CD4-positive, alpha-beta memory T cell (primary cell): ENCODE measurements at regions not wholly inside any gene's neighbourhood (a gene's known extent, or its start where the extent isn't known, plus 50 kb on each side); places are given as distances from the start of the nearest gene placed in this dataset.

Source experiments
- CTCF ChIA-PET: fragments of 350-600 bp; sonication (Branson Sonifier 250); formaldehyde crosslinking; loops from one replicate; lab custom pipeline; 2021; ENCODE audit warnings: inconsistent platforms; ENCODE audit not compliant: partially characterized antibody; lab: Charles Lee
- POLR2A ChIA-PET: fragments of 350-600 bp; sonication (Branson Sonifier 250); formaldehyde crosslinking; loops from one replicate; lab custom pipeline; 2021; ENCODE audit not compliant: partially characterized antibody; lab: Charles Lee
- DNase-seq, 5 donors: peaks; one replicate each; pipeline versions ENCODE4 v3.0.0 to v3.0.0-alpha.2; 2020 to 2022; ENCODE audit warnings: mixed read lengths in 1 of 5
- H3K27ac ChIP-seq: one replicate; pipeline ENCODE4 v1.7.0; 2013; ENCODE audit warnings: low read depth, low read length
- H3K27me3 ChIP-seq: 2 replicates; pipeline ENCODE4 v1.7.0; 2013; ENCODE audit warnings: mild to moderate bottlenecking, low read length, moderate library complexity; ENCODE audit not compliant: insufficient read depth
- H3K36me3 ChIP-seq: 2 replicates; pipeline ENCODE4 v1.7.0; 2013; ENCODE audit warnings: mild to moderate bottlenecking, low read length, moderate library complexity; ENCODE audit not compliant: insufficient read depth
- H3K4me1 ChIP-seq: 2 replicates; pipeline ENCODE4 v1.7.0; 2013; ENCODE audit warnings: mild to moderate bottlenecking, low read length, moderate library complexity; ENCODE audit not compliant: insufficient read depth
- H3K4me3 ChIP-seq, 2 donors: one replicate each; pipeline ENCODE4 v1.7.0; 2013; ENCODE audit warnings: low read length in 2 of 2, mild to moderate bottlenecking in 1 of 2
- H3K9me3 ChIP-seq, 2 donors: one replicate each; pipeline ENCODE4 v1.7.0; 2013; ENCODE audit warnings: low read length in 2 of 2, control low read depth in 1 of 2; ENCODE audit not compliant: control insufficient read depth in 1 of 2
- H3K27ac Mint-ChIP-seq, 7 donors: one replicate each; pipeline ENCODE4 v1.8.0; 2020 to 2021; ENCODE audit warnings: mixed read lengths in 7 of 7, mild to moderate bottlenecking in 6 of 7, inconsistent platforms in 3 of 7, moderate library complexity in 3 of 7
- H3K27me3 Mint-ChIP-seq, 2 donors: one replicate each; pipeline ENCODE4 v1.8.0; 2020 to 2021; ENCODE audit warnings: mixed read lengths in 2 of 2
- H3K36me3 Mint-ChIP-seq, 2 donors: one replicate each; pipeline ENCODE4 v1.8.0; 2020 to 2021; ENCODE audit warnings: mixed read lengths in 2 of 2, inconsistent platforms in 1 of 2, mild to moderate bottlenecking in 1 of 2
- H3K4me1 Mint-ChIP-seq, 4 donors: one replicate each; pipeline ENCODE4 v1.8.0; 2020 to 2021; ENCODE audit warnings: mixed read lengths in 4 of 4, mild to moderate bottlenecking in 1 of 4
- H3K4me3 Mint-ChIP-seq, 8 donors: one replicate each; pipeline ENCODE4 v1.8.0; 2020 to 2021; ENCODE audit warnings: mixed read lengths in 8 of 8, mild to moderate bottlenecking in 7 of 8, moderate library complexity in 6 of 8, inconsistent platforms in 3 of 8
- H3K9me3 Mint-ChIP-seq, 8 donors: one replicate each; pipeline ENCODE4 v1.8.0; 2020 to 2021; ENCODE audit warnings: mixed read lengths in 8 of 8, mild to moderate bottlenecking in 5 of 8, inconsistent platforms in 3 of 8, moderate library complexity in 1 of 8
- intact Hi-C: fragments of 100-400 bp; cut with micrococcal nuclease; formaldehyde crosslinking; loops from one replicate; pipeline ENCODE4 v1.15.1; 2023

- intact Hi-C loops = no loop called here
- no peak overlapping the region for H3K27ac Mint-ChIP-seq
- DNase-seq = no peak
- no peaks in the 10 kb centered on the region for H3K4me1 Mint-ChIP-seq
- H3K9me3 Mint-ChIP-seq = peaks cover 0 to 13% (median 5%) of the 10 kb centered on the region in 8 donors
- H3K36me3 Mint-ChIP-seq = no peaks in the 10 kb centered on the region
- ChIA-PET POLR2A (no interaction called here), CTCF (no interaction called here)
- H3K27ac ChIP-seq = no peak overlapping the region
- no peaks in the 10 kb centered on the region for H3K4me1 ChIP-seq
- H3K27me3 Mint-ChIP-seq = no peaks in the 10 kb centered on the region
- peaks cover 0 to 2% of the 10 kb centered on the region in 2 donors for H3K9me3 ChIP-seq
- H3K4me3 Mint-ChIP-seq = no peak overlapping the region
- no peaks in the 10 kb centered on the region for H3K36me3 ChIP-seq
- H3K27me3 ChIP-seq = no peaks in the 10 kb centered on the region
- H3K4me3 ChIP-seq = no peak overlapping the region
Observed at GRCh38 chr4:180169394-180169793, 2073.8 kb upstream of the TENM3 start.

- no peaks in the 10 kb centered on the region for H3K27me3 ChIP-seq
- Mint-ChIP-seq H3K27ac (no peak overlapping the region), H3K9me3 (peaks cover 0 to 13% (median 5%) of the 10 kb centered on the region in 8 donors), H3K27me3 (no peaks in the 10 kb centered on the region), H3K4me3 (no peak overlapping the region), H3K36me3 (no peaks in the 10 kb centered on the region), H3K4me1 (no peaks in the 10 kb centered on the region)
- DNase-seq = no peak
- ChIA-PET CTCF (no interaction called here), POLR2A (no interaction called here)
- intact Hi-C loops = no loop called here
- no peaks in the 10 kb centered on the region for H3K4me1 ChIP-seq
- H3K36me3 ChIP-seq = no peaks in the 10 kb centered on the region
- no peak overlapping the region for H3K27ac ChIP-seq
- no peak overlapping the region for H3K4me3 ChIP-seq
- H3K9me3 ChIP-seq = peaks cover 0 to under 1% of the 10 kb centered on the region in 2 donors
Observed at GRCh38 chr4:180169966-180170365, 2073.2 kb upstream of the TENM3 start.

GRCh38 chr4:180179146-180179545 lies 2064.1 kb upstream of the TENM3 start:
- ChIA-PET POLR2A (no interaction called here), CTCF (no interaction called here)
- H3K9me3 Mint-ChIP-seq = peaks cover 0 to 10% (median 7%) of the 10 kb centered on the region in 8 donors
- Histone ChIP-seq H3K4me1 (no peaks in the 10 kb centered on the region), H3K27me3 (no peaks in the 10 kb centered on the region), H3K27ac (no peak overlapping the region), H3K9me3 (no peaks in the 10 kb centered on the region), H3K4me3 (no peak overlapping the region), H3K36me3 (no peaks in the 10 kb centered on the region)
- no peaks in the 10 kb centered on the region for H3K36me3 Mint-ChIP-seq
- no peak for DNase-seq
- no peak overlapping the region for H3K27ac Mint-ChIP-seq
- no peaks in the 10 kb centered on the region for H3K4me1 Mint-ChIP-seq
- intact Hi-C loops = no loop called here
- H3K27me3 Mint-ChIP-seq = no peaks in the 10 kb centered on the region
- no peak overlapping the region for H3K4me3 Mint-ChIP-seq

GRCh38 chr4:180189666-180190065 lies 2053.5 kb upstream of the TENM3 start:
- Histone ChIP-seq H3K36me3 (no peaks in the 10 kb centered on the region), H3K27me3 (no peaks in the 10 kb centered on the region), H3K9me3 (no peaks in the 10 kb centered on the region), H3K4me3 (no peak overlapping the region), H3K27ac (no peak overlapping the region), H3K4me1 (no peaks in the 10 kb centered on the region)
- Mint-ChIP-seq H3K27ac (no peak overlapping the region), H3K4me3 (no peak overlapping the region), H3K27me3 (no peaks in the 10 kb centered on the region), H3K4me1 (no peaks in the 10 kb centered on the region), H3K9me3 (peaks cover 3 to 14% (median 7%) of the 10 kb centered on the region in 8 donors), H3K36me3 (no peaks in the 10 kb centered on the region)
- intact Hi-C loops = no loop called here
- ChIA-PET CTCF (no interaction called here), POLR2A (no interaction called here)
- no peak for DNase-seq

- CTCF ChIA-PET = no interaction called here
- no peaks in the 10 kb centered on the region for H3K27me3 ChIP-seq
Observed at GRCh38 chr4:180190382-180190781, 2052.8 kb upstream of the TENM3 start.

GRCh38 chr4:180197471-180197870 lies 2045.7 kb upstream of the TENM3 start:
- DNase-seq = no peak
- Mint-ChIP-seq H3K4me1 (no peaks in the 10 kb centered on the region), H3K9me3 (peaks cover 0 to 13% (median 3%) of the 10 kb centered on the region in 8 donors), H3K27ac (no peak overlapping the region), H3K4me3 (no peak overlapping the region), H3K27me3 (no peaks in the 10 kb centered on the region), H3K36me3 (no peaks in the 10 kb centered on the region)
- intact Hi-C loops = no loop called here
- no peak overlapping the region for H3K27ac ChIP-seq
- ChIA-PET CTCF (no interaction called here), POLR2A (no interaction called here)
- no peaks in the 10 kb centered on the region for H3K4me1 ChIP-seq
- H3K27me3 ChIP-seq = no peaks in the 10 kb centered on the region
- H3K9me3 ChIP-seq = no peaks in the 10 kb centered on the region
- H3K4me3 ChIP-seq = no peak overlapping the region
- no peaks in the 10 kb centered on the region for H3K36me3 ChIP-seq

More at GRCh38 chr4:180190382-180190781, 2052.8 kb upstream of the TENM3 start:
- Mint-ChIP-seq H3K4me1 (no peaks in the 10 kb centered on the region), H3K36me3 (no peaks in the 10 kb centered on the region), H3K27me3 (no peaks in the 10 kb centered on the region), H3K27ac (no peak overlapping the region), H3K9me3 (peaks cover 3 to 14% (median 7%) of the 10 kb centered on the region in 8 donors), H3K4me3 (no peak overlapping the region)
- intact Hi-C loops = no loop called here
- DNase-seq = no peak
- Histone ChIP-seq H3K4me1 (no peaks in the 10 kb centered on the region), H3K9me3 (no peaks in the 10 kb centered on the region), H3K4me3 (no peak overlapping the region), H3K36me3 (no peaks in the 10 kb centered on the region), H3K27ac (no peak overlapping the region)
- POLR2A ChIA-PET = no interaction called here

GRCh38 chr4:180203349-180203748 lies 2039.9 kb upstream of the TENM3 start:
- H3K9me3 Mint-ChIP-seq = peaks cover 0 to 9% (median 1%) of the 10 kb centered on the region in 8 donors
- H3K27ac ChIP-seq = no peak overlapping the region
- H3K36me3 Mint-ChIP-seq = no peaks in the 10 kb centered on the region
- ChIA-PET CTCF (no interaction called here), POLR2A (no interaction called here)
- peak overlapping the region in 1 of 7 donors; percentile 9 for H3K27ac Mint-ChIP-seq
- DNase-seq = no peak
- H3K27me3 ChIP-seq = no peaks in the 10 kb centered on the region
- intact Hi-C loops = no loop called here
- H3K9me3 ChIP-seq = no peaks in the 10 kb centered on the region
- no peaks in the 10 kb centered on the region for H3K4me1 Mint-ChIP-seq
- H3K27me3 Mint-ChIP-seq = no peaks in the 10 kb centered on the region
- H3K4me3 ChIP-seq = no peak overlapping the region
- H3K4me1 ChIP-seq = no peaks in the 10 kb centered on the region
- no peak overlapping the region for H3K4me3 Mint-ChIP-seq
- H3K36me3 ChIP-seq = no peaks in the 10 kb centered on the region

GRCh38 chr4:180205276-180205675 lies 2037.9 kb upstream of the TENM3 start:
- no peaks in the 10 kb centered on the region for H3K27me3 Mint-ChIP-seq
- Histone ChIP-seq H3K27ac (no peak overlapping the region), H3K27me3 (no peaks in the 10 kb centered on the region), H3K9me3 (no peaks in the 10 kb centered on the region), H3K4me3 (no peak overlapping the region), H3K4me1 (no peaks in the 10 kb centered on the region), H3K36me3 (no peaks in the 10 kb centered on the region)
- H3K9me3 Mint-ChIP-seq = peaks cover 0 to 9% (median 1%) of the 10 kb centered on the region in 8 donors
- no peak overlapping the region for H3K27ac Mint-ChIP-seq
- H3K4me1 Mint-ChIP-seq = no peaks in the 10 kb centered on the region
- POLR2A ChIA-PET = no interaction called here
- no peak overlapping the region for H3K4me3 Mint-ChIP-seq
- H3K36me3 Mint-ChIP-seq = no peaks in the 10 kb centered on the region
- DNase-seq = no peak
- intact Hi-C loops = no loop called here
- CTCF ChIA-PET = no interaction called here
